OCI-LY7 (cell line): ENCODE measurements at regions not wholly inside any gene's neighbourhood (a gene's known extent, or its start where the extent isn't known, plus 50 kb on each side); places are given as distances from the start of the nearest gene placed in this dataset.

Experiments used
- EZH2phosphoT487 ChIP-seq: fragments of 200-600 bp; sonication (generic); IDR thresholded peaks from 2 replicates; pipeline ENCODE4 v1.6.1; 2018; ENCODE audit warnings: low read depth, borderline replicate concordance, mild to moderate bottlenecking, mixed run types, antibody characterized with exemption, low read length, moderate library complexity, mixed read lengths
- TF ChIP-seq, protein P1 (sequence below): fragments of 200-600 bp; sonication (generic); conservative IDR thresholded peaks from 2 replicates; pipeline ENCODE4 v1.5.1; 2014; ENCODE audit warnings: mild to moderate bottlenecking, antibody characterized with exemption, low read length, moderate library complexity, mixed read lengths

DNA sequence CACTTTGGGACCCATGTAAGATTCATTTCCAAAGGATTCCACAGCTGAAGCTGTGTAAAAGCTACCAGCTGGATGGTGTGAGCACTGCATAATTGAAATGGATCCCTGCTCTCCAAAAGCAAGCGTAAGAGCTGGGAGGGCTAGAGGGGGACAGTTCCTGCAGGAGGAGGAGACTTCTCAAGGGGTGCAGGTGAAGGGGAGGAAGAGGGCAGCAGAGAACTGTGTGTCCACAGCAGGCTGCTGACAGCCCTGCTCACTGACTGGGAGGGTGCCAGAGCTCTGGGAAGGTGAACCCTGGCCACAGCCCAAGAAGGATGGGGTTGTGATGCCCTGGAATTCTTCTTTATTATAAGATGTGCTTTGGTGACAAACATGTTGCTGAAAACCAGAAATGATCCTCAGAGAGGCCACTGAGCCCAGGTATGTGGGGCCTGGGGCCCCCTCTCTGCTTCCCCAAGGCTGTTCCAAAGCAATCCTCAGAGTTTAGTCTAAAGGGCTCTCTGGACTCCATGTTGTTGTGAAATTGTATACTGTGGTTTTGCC, 112.8 kb upstream of the SLC25A48 start:
- TF ChIP-seq, protein P1, sequence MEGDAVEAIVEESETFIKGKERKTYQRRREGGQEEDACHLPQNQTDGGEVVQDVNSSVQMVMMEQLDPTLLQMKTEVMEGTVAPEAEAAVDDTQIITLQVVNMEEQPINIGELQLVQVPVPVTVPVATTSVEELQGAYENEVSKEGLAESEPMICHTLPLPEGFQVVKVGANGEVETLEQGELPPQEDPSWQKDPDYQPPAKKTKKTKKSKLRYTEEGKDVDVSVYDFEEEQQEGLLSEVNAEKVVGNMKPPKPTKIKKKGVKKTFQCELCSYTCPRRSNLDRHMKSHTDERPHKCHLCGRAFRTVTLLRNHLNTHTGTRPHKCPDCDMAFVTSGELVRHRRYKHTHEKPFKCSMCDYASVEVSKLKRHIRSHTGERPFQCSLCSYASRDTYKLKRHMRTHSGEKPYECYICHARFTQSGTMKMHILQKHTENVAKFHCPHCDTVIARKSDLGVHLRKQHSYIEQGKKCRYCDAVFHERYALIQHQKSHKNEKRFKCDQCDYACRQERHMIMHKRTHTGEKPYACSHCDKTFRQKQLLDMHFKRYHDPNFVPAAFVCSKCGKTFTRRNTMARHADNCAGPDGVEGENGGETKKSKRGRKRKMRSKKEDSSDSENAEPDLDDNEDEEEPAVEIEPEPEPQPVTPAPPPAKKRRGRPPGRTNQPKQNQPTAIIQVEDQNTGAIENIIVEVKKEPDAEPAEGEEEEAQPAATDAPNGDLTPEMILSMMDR: no peak
- TF ChIP-seq EZH2phosphoT487: no peak
